ENCODE measurements at regions not wholly inside any gene's neighbourhood (a gene's known extent, or its start where the extent isn't known, plus 50 kb on each side); places are given as distances from the start of the nearest gene placed in this dataset.

DNA sequence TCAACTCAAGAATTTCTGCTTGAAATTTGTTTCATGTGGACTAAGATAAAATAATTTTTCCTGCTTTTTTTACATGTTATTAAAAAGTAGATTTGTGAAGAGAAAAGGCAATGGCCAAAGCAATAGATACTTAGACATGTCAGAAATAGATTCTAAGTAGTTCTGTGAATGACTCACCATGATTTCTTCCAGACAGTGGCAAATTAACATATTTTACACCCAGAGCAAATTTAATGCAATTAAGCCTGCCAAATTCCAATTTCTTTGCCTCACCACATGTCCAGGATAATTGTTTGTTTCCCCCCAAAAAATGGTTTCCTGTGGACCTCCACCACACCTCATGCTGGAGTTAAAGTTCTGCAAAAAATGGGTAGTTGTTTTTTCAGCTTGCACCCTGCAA is 651.4 kb downstream of the CETN3 start:
- Histone ChIP-seq H3K36me3 (ENCODE audit: control insufficient read depth in 2 of 2, extremely low read depth in 1 of 2, insufficient read depth in 2 of 2, low read length in 2 of 2) (no peaks in the 10 kb centered on the region), H4K20me1 (replicated peaks; ENCODE audit: control insufficient read depth, extremely low read depth, insufficient read depth, low read length) (no peaks in the 10 kb centered on the region), H3K79me2 (ENCODE audit: control insufficient read depth, insufficient read depth, low read length) (no peaks in the 10 kb centered on the region), H3K27ac (ENCODE audit: insufficient read depth, low read depth, low read length) (no peak overlapping the region), H3K4me3 (replicated peaks in 1 of 3; ENCODE audit: insufficient read depth in 1 of 3, low read depth in 1 of 3, low read length in 3 of 3) (no peak overlapping the region), H3K27me3 (ENCODE audit: control insufficient read depth in 2 of 2, insufficient read depth in 2 of 2, low read length in 2 of 2) (no peaks in the 10 kb centered on the region), H3K9me3 (replicated peaks; ENCODE audit: control insufficient read depth, insufficient read depth, low read length) (no peaks in the 10 kb centered on the region), H2AFZ (ENCODE audit: low read depth, low read length) (no peak overlapping the region), H3K4me1 (ENCODE audit: control insufficient read depth, extremely low read depth, insufficient read depth, low read length) (no peaks in the 10 kb centered on the region), H3K4me2 (ENCODE audit: insufficient read depth, low read length) (no peak overlapping the region), H3K9me1 (replicated peaks; ENCODE audit: control insufficient read depth, extremely low read depth, insufficient read depth, low read length) (no peaks in the 10 kb centered on the region), H3K9ac (replicated peaks; ENCODE audit: extremely low read depth, insufficient read depth, low read length) (no peak overlapping the region)
- TF ChIP-seq GATA2 (IDR thresholded peaks at IDR 0.05; ENCODE audit: insufficient read depth, insufficient read length, low read depth, low read length): no peak
- no peak for TF ChIP-seq FOS (IDR thresholded peaks at IDR 0.05; ENCODE audit: borderline replicate concordance, insufficient read depth, low read length)
- TF ChIP-seq MYC (IDR thresholded peaks at IDR 0.05; ENCODE audit: low read depth, low read length): no peak
- no peak for TF ChIP-seq POLR2A (IDR thresholded peaks at IDR 0.05; ENCODE audit: low read depth, low read length)
- TF ChIP-seq, protein P1, sequence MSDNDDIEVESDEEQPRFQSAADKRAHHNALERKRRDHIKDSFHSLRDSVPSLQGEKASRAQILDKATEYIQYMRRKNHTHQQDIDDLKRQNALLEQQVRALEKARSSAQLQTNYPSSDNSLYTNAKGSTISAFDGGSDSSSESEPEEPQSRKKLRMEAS (IDR thresholded peaks at IDR 0.05; ENCODE audit: insufficient read depth, insufficient read length): no peak
- no peak for TF ChIP-seq EZH2 (IDR thresholded peaks at IDR 0.05; ENCODE audit: borderline replicate concordance, low read depth, low read length, severe bottlenecking)
- TF ChIP-seq, protein P2, sequence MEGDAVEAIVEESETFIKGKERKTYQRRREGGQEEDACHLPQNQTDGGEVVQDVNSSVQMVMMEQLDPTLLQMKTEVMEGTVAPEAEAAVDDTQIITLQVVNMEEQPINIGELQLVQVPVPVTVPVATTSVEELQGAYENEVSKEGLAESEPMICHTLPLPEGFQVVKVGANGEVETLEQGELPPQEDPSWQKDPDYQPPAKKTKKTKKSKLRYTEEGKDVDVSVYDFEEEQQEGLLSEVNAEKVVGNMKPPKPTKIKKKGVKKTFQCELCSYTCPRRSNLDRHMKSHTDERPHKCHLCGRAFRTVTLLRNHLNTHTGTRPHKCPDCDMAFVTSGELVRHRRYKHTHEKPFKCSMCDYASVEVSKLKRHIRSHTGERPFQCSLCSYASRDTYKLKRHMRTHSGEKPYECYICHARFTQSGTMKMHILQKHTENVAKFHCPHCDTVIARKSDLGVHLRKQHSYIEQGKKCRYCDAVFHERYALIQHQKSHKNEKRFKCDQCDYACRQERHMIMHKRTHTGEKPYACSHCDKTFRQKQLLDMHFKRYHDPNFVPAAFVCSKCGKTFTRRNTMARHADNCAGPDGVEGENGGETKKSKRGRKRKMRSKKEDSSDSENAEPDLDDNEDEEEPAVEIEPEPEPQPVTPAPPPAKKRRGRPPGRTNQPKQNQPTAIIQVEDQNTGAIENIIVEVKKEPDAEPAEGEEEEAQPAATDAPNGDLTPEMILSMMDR (IDR thresholded peaks at IDR 0.05; ENCODE audit: extremely low read depth in 1 of 2, insufficient read depth in 1 of 2, low read depth in 1 of 2, low read length in 2 of 2): no peak
- no peak for TF ChIP-seq JUN (IDR thresholded peaks at IDR 0.05; ENCODE audit: borderline replicate concordance, insufficient read depth, insufficient read length, low read depth)
- TF ChIP-seq POLR2AphosphoS5 (IDR thresholded peaks at IDR 0.05; ENCODE audit: insufficient read depth, low read depth, low read length): no peak
- intact Hi-C loops (cut with micrococcal nuclease): no loop called here
- FAIRE-seq (no peak), DNase-seq (ENCODE audit: low read depth, low spot score) (no peak)
- CTCF ChIA-PET: no interaction called here
- POLR2A ChIA-PET: no interaction called here
- dilution Hi-C loops (cut with MboI; ENCODE audit: extremely low pct_ligation_motif_present, low sequenced_read_pairs): no loop called here
- BruUV-seq (replicated peaks): no TSS peak

All from endothelial cell of umbilical vein (primary cell).